Osteoblast (primary cell): ENCODE measurements at regions not wholly inside any gene's neighbourhood (a gene's known extent, or its start where the extent isn't known, plus 50 kb on each side); places are given as distances from the start of the nearest gene placed in this dataset.

ENCODE experiments used
- DNase-seq: peaks from one replicate; pipeline ENCODE4 v3.0.0; 2011; ENCODE audit warnings: low spot score, mixed read lengths; ENCODE audit not compliant: insufficient read length; ENCODE audit errors: missing footprints
- H2AFZ ChIP-seq: 2 replicates; pipeline ENCODE4 v1.6.0; 2011; ENCODE audit warnings: mild to moderate bottlenecking, low read length
- H3K27ac ChIP-seq: 2 replicates; pipeline ENCODE4 v1.5.1; 2011; ENCODE audit warnings: mild to moderate bottlenecking, low read depth, low read length, moderate library complexity
- H3K27me3 ChIP-seq: 2 replicates; pipeline ENCODE4 v1.6.0; 2012; ENCODE audit warnings: mild to moderate bottlenecking, control low read depth, inconsistent platforms, low read length, moderate library complexity; ENCODE audit not compliant: insufficient read depth
- H3K36me3 ChIP-seq: 2 replicates; pipeline ENCODE4 v1.5.1; 2011; ENCODE audit warnings: mild to moderate bottlenecking, low read length, control low read depth, moderate library complexity; ENCODE audit not compliant: insufficient read depth
- H3K4me1 ChIP-seq: 2 replicates; pipeline ENCODE4 v1.5.1; 2011; ENCODE audit warnings: mild to moderate bottlenecking, low read length, control low read depth, moderate library complexity; ENCODE audit not compliant: insufficient read depth
- H3K4me2 ChIP-seq: 2 replicates; pipeline ENCODE4 v1.6.0; 2011; ENCODE audit warnings: mild to moderate bottlenecking, low read length; ENCODE audit not compliant: insufficient read depth
- H3K4me3 ChIP-seq: fragments of 200-600 bp; sonication (generic); 3 replicates; pipeline ENCODE4 v1.5.1; 2012; ENCODE audit warnings: mild to moderate bottlenecking, low read length, inconsistent platforms; ENCODE audit not compliant: insufficient read depth
- H3K79me2 ChIP-seq: 2 replicates; pipeline ENCODE4 v1.6.0; 2012; ENCODE audit warnings: mild to moderate bottlenecking, low read length, control low read depth, inconsistent platforms; ENCODE audit not compliant: insufficient read depth
- H3K9me3 ChIP-seq: 2 replicates; pipeline ENCODE4 v1.5.1; 2011; ENCODE audit warnings: low read depth, low read length, control low read depth
- H4K20me1 ChIP-seq: 2 replicates; pipeline ENCODE4 v1.6.0; 2012; ENCODE audit warnings: mild to moderate bottlenecking, low read length, control low read depth; ENCODE audit not compliant: insufficient read depth
- CTCF ChIP-seq: IDR thresholded peaks from 2 replicates; pipeline ENCODE4 v1.5.1; 2011; ENCODE audit warnings: mild to moderate bottlenecking, low read depth, low read length, moderate library complexity; ENCODE audit errors: extremely low read depth

GRCh38 chr13:109697936-109698335, 88.4 kb downstream of the IRS2 start:
- no peak overlapping the region for H3K27ac ChIP-seq
- H3K4me1 ChIP-seq = peaks cover 5% of the 10 kb centered on the region
- no peaks in the 10 kb centered on the region for H3K79me2 ChIP-seq
- no peaks in the 10 kb centered on the region for H3K36me3 ChIP-seq
- no peaks in the 10 kb centered on the region for H3K9me3 ChIP-seq
- H3K4me2 ChIP-seq = no peak overlapping the region
- H3K4me3 ChIP-seq = no peak overlapping the region
- no peaks in the 10 kb centered on the region for H4K20me1 ChIP-seq
- no peak for TF ChIP-seq CTCF
- no peak overlapping the region for H2AFZ ChIP-seq
- H3K27me3 ChIP-seq = peaks cover 15% of the 10 kb centered on the region
- DNase-seq = no peak

- Histone ChIP-seq H3K4me3 (no peak overlapping the region), H3K4me2 (no peak overlapping the region), H3K36me3 (no peaks in the 10 kb centered on the region), H3K4me1 (peaks cover 5% of the 10 kb centered on the region), H3K79me2 (no peaks in the 10 kb centered on the region), H4K20me1 (no peaks in the 10 kb centered on the region), H3K9me3 (no peaks in the 10 kb centered on the region), H3K27ac (no peak overlapping the region), H2AFZ (no peak overlapping the region), H3K27me3 (peaks cover 15% of the 10 kb centered on the region)
- DNase-seq = no peak
- no peak for TF ChIP-seq CTCF
Observed at GRCh38 chr13:109695402-109696190, 90.8 kb downstream of the IRS2 start.

GRCh38 chr13:109694972-109695371, 91.4 kb downstream of the IRS2 start:
- H2AFZ ChIP-seq = no peak overlapping the region
- no peaks in the 10 kb centered on the region for H4K20me1 ChIP-seq
- no peak overlapping the region for H3K4me3 ChIP-seq
- H3K9me3 ChIP-seq = no peaks in the 10 kb centered on the region
- no peaks in the 10 kb centered on the region for H3K79me2 ChIP-seq
- DNase-seq = no peak
- no peak for TF ChIP-seq CTCF
- H3K4me2 ChIP-seq = no peak overlapping the region
- H3K4me1 ChIP-seq = peaks cover 5% of the 10 kb centered on the region
- H3K27ac ChIP-seq = no peak overlapping the region
- peaks cover 15% of the 10 kb centered on the region for H3K27me3 ChIP-seq
- H3K36me3 ChIP-seq = no peaks in the 10 kb centered on the region

GRCh38 chr13:109693213-109693612, 93.2 kb downstream of the IRS2 start:
- Histone ChIP-seq H3K27ac (no peak overlapping the region), H3K79me2 (no peaks in the 10 kb centered on the region), H3K4me2 (no peak overlapping the region), H3K4me3 (no peak overlapping the region), H3K36me3 (no peaks in the 10 kb centered on the region), H2AFZ (no peak overlapping the region), H3K9me3 (no peaks in the 10 kb centered on the region), H3K4me1 (no peaks in the 10 kb centered on the region), H4K20me1 (no peaks in the 10 kb centered on the region), H3K27me3 (peaks cover 15% of the 10 kb centered on the region)
- DNase-seq = no peak
- TF ChIP-seq CTCF = no peak
